RWPE1 (cell line): ENCODE measurements at regions not wholly inside any gene's neighbourhood (a gene's known extent, or its start where the extent isn't known, plus 50 kb on each side); places are given as distances from the start of the nearest gene placed in this dataset.

Experiments
- CTCF ChIA-PET: fragments of 350-600 bp; sonication (Branson Sonifier 250); formaldehyde crosslinking; extraction: SDS; loops from one replicate; lab custom pipeline; 2021; lab: Yijun Ruan, JAX
- POLR2A ChIA-PET: fragments of 400-600 bp; formaldehyde crosslinking; extraction: SDS; loops from one replicate; lab custom pipeline; 2020; ENCODE audit warnings: antibody characterized with exemption; ENCODE audit not compliant: low non-redundant PET; lab: Yijun Ruan, JAX
- DNase-seq: peaks from one replicate; pipeline ENCODE4 v3.0.0; 2012; ENCODE audit warnings: low spot score
- H3K27ac ChIP-seq: fragments of 450-650 bp; 2 replicates; pipeline ENCODE4 v1.5.1; 2017
- TF ChIP-seq, protein P1 (sequence below): fragments of 450-650 bp; conservative IDR thresholded peaks from 2 replicates; pipeline ENCODE4 v1.5.1; 2017; ENCODE audit warnings: low read depth, mild to moderate bottlenecking

DNA sequence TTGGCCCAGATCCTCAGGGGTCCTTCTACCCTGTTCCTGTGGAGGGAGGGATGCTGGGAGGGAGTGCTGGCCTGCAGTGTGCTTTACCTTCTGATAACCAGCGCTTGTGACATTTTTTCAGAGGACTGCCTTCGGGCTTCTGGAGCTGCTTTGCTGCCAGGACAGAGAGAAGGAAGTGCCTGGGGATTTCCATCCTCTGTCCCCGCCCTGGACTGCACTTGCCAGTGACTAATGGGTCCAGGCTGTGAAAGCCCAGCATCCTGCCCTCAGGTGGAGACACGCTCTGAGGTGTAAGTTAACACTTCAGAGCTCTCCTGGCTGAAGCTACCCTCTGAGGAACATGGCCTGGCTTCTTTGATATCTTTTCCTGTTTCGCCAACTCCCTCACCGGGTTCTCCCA, 158.7 kb upstream of the SYT13 start:
- CTCF ChIA-PET: no interaction called here
- peak; percentile 35 for DNase-seq
- no peak overlapping the region for H3K27ac ChIP-seq
- POLR2A ChIA-PET: no interaction called here
- TF ChIP-seq, protein P1, sequence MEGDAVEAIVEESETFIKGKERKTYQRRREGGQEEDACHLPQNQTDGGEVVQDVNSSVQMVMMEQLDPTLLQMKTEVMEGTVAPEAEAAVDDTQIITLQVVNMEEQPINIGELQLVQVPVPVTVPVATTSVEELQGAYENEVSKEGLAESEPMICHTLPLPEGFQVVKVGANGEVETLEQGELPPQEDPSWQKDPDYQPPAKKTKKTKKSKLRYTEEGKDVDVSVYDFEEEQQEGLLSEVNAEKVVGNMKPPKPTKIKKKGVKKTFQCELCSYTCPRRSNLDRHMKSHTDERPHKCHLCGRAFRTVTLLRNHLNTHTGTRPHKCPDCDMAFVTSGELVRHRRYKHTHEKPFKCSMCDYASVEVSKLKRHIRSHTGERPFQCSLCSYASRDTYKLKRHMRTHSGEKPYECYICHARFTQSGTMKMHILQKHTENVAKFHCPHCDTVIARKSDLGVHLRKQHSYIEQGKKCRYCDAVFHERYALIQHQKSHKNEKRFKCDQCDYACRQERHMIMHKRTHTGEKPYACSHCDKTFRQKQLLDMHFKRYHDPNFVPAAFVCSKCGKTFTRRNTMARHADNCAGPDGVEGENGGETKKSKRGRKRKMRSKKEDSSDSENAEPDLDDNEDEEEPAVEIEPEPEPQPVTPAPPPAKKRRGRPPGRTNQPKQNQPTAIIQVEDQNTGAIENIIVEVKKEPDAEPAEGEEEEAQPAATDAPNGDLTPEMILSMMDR: no peak

- DNase-seq: no peak
- ChIA-PET CTCF (no interaction called here), POLR2A (no interaction called here)
- no peak overlapping the region for H3K27ac ChIP-seq
- TF ChIP-seq, protein P1: no peak
These were observed 154.0 kb upstream of the SYT13 start for GRCh38 chr11:45440111-45440510.

- CTCF ChIA-PET: interaction anchor here (0.6 kb wide), 1 partner anchor 72 kb away, joined by 3 read pairs; no protein-coding TSS in a partner anchor
- DNase-seq: no peak
- TF ChIP-seq, protein P1: no peak
- POLR2A ChIA-PET: no interaction called here
- no peak overlapping the region for H3K27ac ChIP-seq
These were observed 150.8 kb upstream of the SYT13 start for GRCh38 chr11:45436966-45437365.

- TF ChIP-seq, protein P1: no peak
- no peak overlapping the region for H3K27ac ChIP-seq
- no peak for DNase-seq
- CTCF ChIA-PET: interaction anchor here (0.9 kb wide), 1 partner anchor 336 kb away, joined by 3 read pairs; no protein-coding TSS in a partner anchor
- POLR2A ChIA-PET: no interaction called here
These were observed 150.0 kb upstream of the SYT13 start for GRCh38 chr11:45436118-45436517.

- no peak for DNase-seq
- TF ChIP-seq, protein P1: no peak
- H3K27ac ChIP-seq: no peak overlapping the region
- ChIA-PET CTCF (interaction anchor here (0.9 to 1.0 kb wide), 2 partner anchors 18 to 336 kb away, joined by 3 to 4 read pairs; no protein-coding TSS in a partner anchor), POLR2A (no interaction called here)
These were observed 149.6 kb upstream of the SYT13 start for GRCh38 chr11:45435706-45436105.

DNA sequence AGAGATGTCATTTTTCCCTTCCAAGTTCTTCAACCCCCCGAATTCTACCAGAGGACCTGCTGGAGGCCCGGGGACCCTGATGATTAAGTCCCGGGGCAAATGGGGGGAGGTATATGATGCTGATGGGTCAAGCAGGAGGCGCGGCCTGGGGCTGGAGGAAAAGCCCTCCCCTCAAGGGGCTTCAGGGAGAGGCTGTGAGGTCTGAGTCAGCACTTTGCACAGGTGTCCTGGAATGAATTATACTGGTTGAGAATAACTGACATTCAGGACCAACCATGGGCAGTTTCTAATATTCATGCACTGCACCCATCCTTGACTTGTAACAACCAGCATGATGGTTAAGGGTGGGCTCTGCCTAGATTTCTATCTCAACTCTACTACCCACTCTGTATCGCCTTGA, 146.8 kb upstream of the SYT13 start:
- CTCF ChIA-PET: no interaction called here
- H3K27ac ChIP-seq: no peak overlapping the region
- TF ChIP-seq, protein P1: no peak
- POLR2A ChIA-PET: no interaction called here
- DNase-seq: no peak
